GM23248 (cell line): ENCODE measurements at regions not wholly inside any gene's neighbourhood (a gene's known extent, or its start where the extent isn't known, plus 50 kb on each side); places are given as distances from the start of the nearest gene placed in this dataset.

Experiments used
- EZH2 ChIP-seq: fragments of 200-600 bp; sonication (generic); IDR thresholded peaks from 2 replicates; pipeline ENCODE4 v1.6.1; 2018; ENCODE audit warnings: antibody characterized with exemption, mild to moderate bottlenecking; ENCODE audit not compliant: insufficient read depth, poor library complexity, severe bottlenecking
- EZH2phosphoT487 ChIP-seq: fragments of 200-600 bp; sonication (generic); IDR thresholded peaks from 2 replicates; pipeline ENCODE4 v1.6.1; 2018; ENCODE audit warnings: antibody characterized with exemption, moderate library complexity, mild to moderate bottlenecking, low read depth; ENCODE audit not compliant: insufficient read depth

GRCh38 chr15:35838424-35839111 lies 292.6 kb upstream of the DPH6 start:
- no peak for TF ChIP-seq EZH2phosphoT487
- no peak for TF ChIP-seq EZH2
